ENCODE measurements at regions not wholly inside any gene's neighbourhood (a gene's known extent, or its start where the extent isn't known, plus 50 kb on each side); places are given as distances from the start of the nearest gene placed in this dataset.

DNA sequence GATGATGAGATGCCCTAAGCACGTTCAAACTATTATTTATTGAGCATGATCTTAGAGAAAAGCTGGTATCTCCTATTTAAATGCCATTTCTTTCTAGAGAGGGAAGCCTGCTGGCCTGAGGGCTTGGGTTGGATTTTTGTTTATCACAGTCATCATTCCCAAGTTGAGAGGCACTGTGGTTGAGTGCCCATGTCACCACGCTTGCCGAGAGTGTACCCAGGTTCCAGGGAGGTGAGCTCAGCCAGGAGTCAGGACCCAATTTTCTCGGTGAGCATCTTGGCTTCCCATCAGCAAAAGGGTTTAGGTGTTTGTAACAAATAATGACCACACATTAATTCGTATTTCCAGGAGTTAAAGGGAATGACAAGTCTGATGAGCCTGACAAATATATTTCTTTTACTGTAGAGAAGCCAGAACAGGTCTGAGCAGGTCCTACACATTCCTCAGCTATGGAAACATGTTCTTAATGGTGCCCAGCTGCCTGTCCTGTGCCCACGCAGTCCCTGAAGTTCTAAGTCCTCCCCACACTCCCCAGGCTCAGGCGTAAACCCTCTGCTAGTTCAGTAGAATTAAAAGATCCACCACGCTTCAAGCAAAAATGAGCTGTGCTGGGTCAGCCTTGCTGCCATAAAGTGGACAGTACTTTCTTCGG lies 258.9 kb upstream of the IRX2 start:
- DNase-seq (ENCODE audit: low read depth in 2 of 2): no peak
- TF ChIP-seq, protein P1, sequence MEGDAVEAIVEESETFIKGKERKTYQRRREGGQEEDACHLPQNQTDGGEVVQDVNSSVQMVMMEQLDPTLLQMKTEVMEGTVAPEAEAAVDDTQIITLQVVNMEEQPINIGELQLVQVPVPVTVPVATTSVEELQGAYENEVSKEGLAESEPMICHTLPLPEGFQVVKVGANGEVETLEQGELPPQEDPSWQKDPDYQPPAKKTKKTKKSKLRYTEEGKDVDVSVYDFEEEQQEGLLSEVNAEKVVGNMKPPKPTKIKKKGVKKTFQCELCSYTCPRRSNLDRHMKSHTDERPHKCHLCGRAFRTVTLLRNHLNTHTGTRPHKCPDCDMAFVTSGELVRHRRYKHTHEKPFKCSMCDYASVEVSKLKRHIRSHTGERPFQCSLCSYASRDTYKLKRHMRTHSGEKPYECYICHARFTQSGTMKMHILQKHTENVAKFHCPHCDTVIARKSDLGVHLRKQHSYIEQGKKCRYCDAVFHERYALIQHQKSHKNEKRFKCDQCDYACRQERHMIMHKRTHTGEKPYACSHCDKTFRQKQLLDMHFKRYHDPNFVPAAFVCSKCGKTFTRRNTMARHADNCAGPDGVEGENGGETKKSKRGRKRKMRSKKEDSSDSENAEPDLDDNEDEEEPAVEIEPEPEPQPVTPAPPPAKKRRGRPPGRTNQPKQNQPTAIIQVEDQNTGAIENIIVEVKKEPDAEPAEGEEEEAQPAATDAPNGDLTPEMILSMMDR (IDR thresholded peaks at IDR 0.05; ENCODE audit: low read depth, low read length): no peak
- no peak overlapping the region for H3K4me3 ChIP-seq (replicated peaks in 1 of 2; ENCODE audit: low read depth in 2 of 2, low read length in 2 of 2)

DNA sequence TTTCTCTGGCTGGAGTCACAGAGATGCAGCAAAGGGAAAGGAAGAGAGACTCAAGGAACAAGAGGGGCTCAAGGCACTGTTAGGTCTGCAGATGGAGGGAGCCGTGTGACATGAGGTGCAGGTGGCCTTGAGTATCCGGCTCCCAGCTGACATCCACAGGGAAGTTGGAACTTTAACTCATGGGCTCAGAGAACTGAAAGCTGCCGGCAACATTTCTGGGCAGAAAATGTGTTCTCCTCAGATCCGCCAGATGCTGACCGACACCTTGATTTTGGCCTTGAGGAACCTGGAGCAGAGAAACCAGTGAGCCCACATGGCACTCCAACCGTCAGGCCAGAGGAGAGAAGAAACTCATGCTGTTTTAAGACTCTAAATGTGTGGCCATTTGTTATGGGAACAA lies 258.1 kb upstream of the IRX2 start:
- TF ChIP-seq, protein P1 (IDR thresholded peaks at IDR 0.05; ENCODE audit: low read depth, low read length): no peak
- no peak overlapping the region for H3K4me3 ChIP-seq (replicated peaks in 1 of 2; ENCODE audit: low read depth in 2 of 2, low read length in 2 of 2)
- no peak for DNase-seq (ENCODE audit: low read depth in 2 of 2)

- TF ChIP-seq, protein P1 (IDR thresholded peaks at IDR 0.05; ENCODE audit: low read depth, low read length): no peak
- no peak overlapping the region for H3K4me3 ChIP-seq (replicated peaks in 1 of 2; ENCODE audit: low read depth in 2 of 2, low read length in 2 of 2)
- DNase-seq (ENCODE audit: low read depth in 2 of 2): no peak
Observed at GRCh38 chr5:3007577-3007976, 256.1 kb upstream of the IRX2 start.

GRCh38 chr5:3006961-3007551 lies 255.6 kb upstream of the IRX2 start:
- TF ChIP-seq, protein P1 (IDR thresholded peaks at IDR 0.05; ENCODE audit: low read depth, low read length): no peak
- no peak overlapping the region for H3K4me3 ChIP-seq (replicated peaks in 1 of 2; ENCODE audit: low read depth in 2 of 2, low read length in 2 of 2)
- DNase-seq (ENCODE audit: low read depth in 2 of 2): no peak

DNA sequence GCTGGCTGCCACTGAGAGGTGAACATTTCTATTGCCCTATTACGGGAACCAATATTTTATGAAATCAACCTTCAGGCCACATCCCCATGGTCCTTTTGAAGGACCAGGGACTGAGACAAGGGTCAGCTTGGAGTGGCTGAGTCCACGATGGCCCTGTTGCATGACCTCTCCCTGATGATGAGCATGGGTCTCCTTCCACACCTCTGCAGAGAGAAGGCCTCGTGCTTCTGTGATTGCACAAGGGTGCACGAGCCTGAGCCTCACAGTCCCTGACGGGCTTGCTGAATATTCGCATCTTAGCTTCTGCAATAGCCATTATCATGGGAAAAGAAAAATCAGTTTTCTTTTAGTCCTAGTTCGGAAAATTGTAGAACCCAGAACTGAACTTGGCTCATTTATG lies 255.0 kb upstream of the IRX2 start:
- TF ChIP-seq, protein P1 (IDR thresholded peaks at IDR 0.05; ENCODE audit: low read depth, low read length): no peak
- DNase-seq (ENCODE audit: low read depth in 2 of 2): no peak
- no peak overlapping the region for H3K4me3 ChIP-seq (replicated peaks in 1 of 2; ENCODE audit: low read depth in 2 of 2, low read length in 2 of 2)

DNA sequence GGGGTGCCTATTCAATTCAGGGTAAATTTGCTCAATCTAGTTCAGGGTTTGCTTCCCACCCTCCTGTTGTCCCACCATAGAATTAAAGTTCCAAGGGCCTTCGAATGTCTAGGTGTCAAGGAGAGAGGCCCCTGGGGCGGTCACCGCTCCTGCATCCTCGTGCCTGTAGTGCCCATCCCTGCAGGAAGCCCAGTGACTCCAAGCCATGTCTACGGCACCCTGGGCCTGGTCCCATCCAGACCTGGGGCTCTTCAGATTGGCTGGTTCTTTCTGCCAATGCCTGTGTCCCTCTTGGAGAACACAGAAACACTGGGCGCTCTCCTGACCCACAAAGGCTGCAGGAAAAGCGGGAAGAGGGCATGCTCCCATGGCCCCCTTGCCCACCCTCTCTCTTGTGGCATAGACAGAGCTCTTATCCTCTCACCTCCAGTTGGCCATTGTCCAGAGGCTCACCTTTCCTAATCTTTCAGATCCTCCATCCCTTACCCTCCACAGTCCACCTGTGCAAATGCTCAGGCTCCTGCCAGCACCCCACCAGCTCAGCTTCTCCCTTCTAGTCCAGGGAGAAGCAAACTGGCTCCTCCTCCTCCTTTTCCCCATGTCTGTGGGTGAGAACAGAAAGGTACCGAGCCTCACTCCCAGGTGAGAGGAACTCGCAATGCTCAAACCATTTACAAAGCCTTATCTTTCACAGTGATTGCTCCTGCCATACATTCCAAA lies 253.0 kb upstream of the IRX2 start:
- H3K4me3 ChIP-seq (replicated peaks in 1 of 2; ENCODE audit: low read depth in 2 of 2, low read length in 2 of 2): no peak overlapping the region
- TF ChIP-seq, protein P1 (IDR thresholded peaks at IDR 0.05; ENCODE audit: low read depth, low read length): no peak
- no peak for DNase-seq (ENCODE audit: low read depth in 2 of 2)

Measured in cardiac fibroblast (primary cell).